ENCODE measurements at regions not wholly inside any gene's neighbourhood (a gene's known extent, or its start where the extent isn't known, plus 50 kb on each side); places are given as distances from the start of the nearest gene placed in this dataset.

DNA sequence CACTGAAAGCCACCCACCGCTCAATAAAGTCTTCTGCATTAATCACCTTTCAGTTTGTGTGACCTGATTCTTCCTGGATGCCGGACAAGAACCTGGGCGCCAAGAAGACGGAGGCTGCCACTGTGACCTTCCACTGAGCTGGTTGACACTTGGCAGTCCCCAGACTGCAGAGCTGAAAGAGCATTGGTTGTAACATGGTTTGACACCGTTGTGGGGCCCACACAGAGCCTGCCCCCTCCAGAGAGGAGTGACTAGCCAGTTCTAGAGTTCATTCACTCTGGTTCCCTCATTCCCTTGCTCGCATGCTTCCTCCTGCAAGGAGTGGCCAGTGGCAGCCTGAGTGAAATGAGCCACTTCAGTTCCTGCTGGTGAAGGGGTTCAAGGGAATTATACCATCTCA lies 86.2 kb upstream of the ANXA1 start:
- H3K9me3 ChIP-seq = no peaks in the 10 kb centered on the region
- H3K4me3 ChIP-seq = no peak overlapping the region
- no peak overlapping the region for H3K27ac ChIP-seq
- TF ChIP-seq, protein P1, sequence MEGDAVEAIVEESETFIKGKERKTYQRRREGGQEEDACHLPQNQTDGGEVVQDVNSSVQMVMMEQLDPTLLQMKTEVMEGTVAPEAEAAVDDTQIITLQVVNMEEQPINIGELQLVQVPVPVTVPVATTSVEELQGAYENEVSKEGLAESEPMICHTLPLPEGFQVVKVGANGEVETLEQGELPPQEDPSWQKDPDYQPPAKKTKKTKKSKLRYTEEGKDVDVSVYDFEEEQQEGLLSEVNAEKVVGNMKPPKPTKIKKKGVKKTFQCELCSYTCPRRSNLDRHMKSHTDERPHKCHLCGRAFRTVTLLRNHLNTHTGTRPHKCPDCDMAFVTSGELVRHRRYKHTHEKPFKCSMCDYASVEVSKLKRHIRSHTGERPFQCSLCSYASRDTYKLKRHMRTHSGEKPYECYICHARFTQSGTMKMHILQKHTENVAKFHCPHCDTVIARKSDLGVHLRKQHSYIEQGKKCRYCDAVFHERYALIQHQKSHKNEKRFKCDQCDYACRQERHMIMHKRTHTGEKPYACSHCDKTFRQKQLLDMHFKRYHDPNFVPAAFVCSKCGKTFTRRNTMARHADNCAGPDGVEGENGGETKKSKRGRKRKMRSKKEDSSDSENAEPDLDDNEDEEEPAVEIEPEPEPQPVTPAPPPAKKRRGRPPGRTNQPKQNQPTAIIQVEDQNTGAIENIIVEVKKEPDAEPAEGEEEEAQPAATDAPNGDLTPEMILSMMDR (IDR thresholded peaks at IDR 0.05) = no peak
- no peak for DNase-seq
- ATAC-seq = no peak
- no peaks in the 10 kb centered on the region for H3K27me3 ChIP-seq
- no peaks in the 10 kb centered on the region for H3K36me3 ChIP-seq
- intact Hi-C loops (cut with DNase I) = no loop called here
- H3K4me1 ChIP-seq = no peaks in the 10 kb centered on the region

DNA sequence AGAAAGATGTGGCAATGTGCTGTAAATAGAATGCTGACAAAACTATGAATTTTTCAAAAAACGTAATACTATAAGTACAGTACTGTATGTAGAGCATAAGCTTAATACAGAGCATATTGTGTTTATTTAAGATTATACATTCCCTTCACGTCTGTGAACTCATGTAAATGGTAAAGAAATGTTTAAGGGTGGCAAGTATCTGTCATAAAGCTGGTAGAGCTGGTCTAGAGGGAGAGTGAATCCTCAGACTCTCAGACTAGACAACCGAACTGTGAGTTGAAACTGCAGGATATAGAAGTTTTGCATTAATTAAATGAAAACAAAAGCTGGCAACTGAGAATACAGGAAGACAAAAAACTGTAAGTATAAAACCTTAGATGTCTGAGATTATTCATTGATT lies 87.3 kb upstream of the ANXA1 start:
- no peak for ATAC-seq

DNA sequence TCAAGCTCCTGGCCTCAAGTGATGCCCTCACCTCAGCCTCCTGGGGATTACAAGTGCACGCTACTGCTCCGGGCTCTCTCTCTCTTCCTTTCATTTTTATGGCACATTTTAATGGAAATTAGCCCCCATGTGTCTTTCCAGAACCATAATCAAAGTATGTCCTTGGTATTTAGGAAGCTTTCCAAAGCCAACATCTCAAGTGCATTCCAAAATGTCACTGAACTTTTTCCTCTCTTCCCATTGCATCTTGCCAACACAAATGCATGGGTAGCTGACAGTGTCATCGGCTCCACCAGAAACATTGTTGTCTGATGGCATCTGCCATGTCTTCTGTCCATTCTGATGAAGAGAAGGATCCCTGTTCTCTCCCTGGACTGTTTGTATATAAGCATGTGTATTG lies 90.5 kb upstream of the ANXA1 start:
- Histone ChIP-seq H3K4me1 (no peaks in the 10 kb centered on the region), H3K4me3 (no peak overlapping the region), H3K9me3 (no peaks in the 10 kb centered on the region), H3K27ac (no peak overlapping the region), H3K27me3 (no peaks in the 10 kb centered on the region), H3K36me3 (no peaks in the 10 kb centered on the region)
- DNase-seq = no peak
- intact Hi-C loops (cut with DNase I) = no loop called here
- TF ChIP-seq, protein P1 (IDR thresholded peaks at IDR 0.05) = no peak
- no peak for ATAC-seq

More for the DNA sequence above, 87.3 kb upstream of the ANXA1 start:
- Histone ChIP-seq H3K4me1 (no peaks in the 10 kb centered on the region), H3K9me3 (no peaks in the 10 kb centered on the region), H3K27me3 (no peaks in the 10 kb centered on the region), H3K27ac (no peak overlapping the region), H3K36me3 (no peaks in the 10 kb centered on the region), H3K4me3 (no peak overlapping the region)
- intact Hi-C loops (cut with DNase I) = no loop called here
- TF ChIP-seq, protein P1 (IDR thresholded peaks at IDR 0.05) = no peak
- DNase-seq = no peak

DNA sequence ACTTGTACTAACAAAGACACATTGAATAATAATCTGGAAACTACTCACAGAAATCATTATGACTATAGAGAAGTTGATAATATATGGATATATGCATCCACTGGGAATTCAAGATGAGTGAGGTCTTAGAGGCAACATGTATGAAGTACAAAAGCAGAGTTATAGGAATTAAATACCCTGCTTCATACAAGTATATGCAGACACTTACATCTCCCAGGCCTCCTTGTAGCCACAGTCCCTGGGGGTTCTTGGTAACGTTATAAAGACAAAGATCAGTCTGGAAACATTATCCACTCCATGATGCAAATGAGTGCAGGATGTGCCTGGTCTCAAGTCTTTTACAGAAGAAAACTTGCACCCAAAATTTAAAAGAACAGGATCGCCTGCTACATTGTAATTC lies 92.4 kb upstream of the ANXA1 start:
- Histone ChIP-seq H3K36me3 (no peaks in the 10 kb centered on the region), H3K27me3 (no peaks in the 10 kb centered on the region), H3K27ac (no peak overlapping the region), H3K4me1 (no peaks in the 10 kb centered on the region), H3K4me3 (no peak overlapping the region), H3K9me3 (no peaks in the 10 kb centered on the region)
- DNase-seq (no peak), ATAC-seq (no peak)
- TF ChIP-seq, protein P1 (IDR thresholded peaks at IDR 0.05) = no peak
- intact Hi-C loops (cut with DNase I) = no loop called here

DNA sequence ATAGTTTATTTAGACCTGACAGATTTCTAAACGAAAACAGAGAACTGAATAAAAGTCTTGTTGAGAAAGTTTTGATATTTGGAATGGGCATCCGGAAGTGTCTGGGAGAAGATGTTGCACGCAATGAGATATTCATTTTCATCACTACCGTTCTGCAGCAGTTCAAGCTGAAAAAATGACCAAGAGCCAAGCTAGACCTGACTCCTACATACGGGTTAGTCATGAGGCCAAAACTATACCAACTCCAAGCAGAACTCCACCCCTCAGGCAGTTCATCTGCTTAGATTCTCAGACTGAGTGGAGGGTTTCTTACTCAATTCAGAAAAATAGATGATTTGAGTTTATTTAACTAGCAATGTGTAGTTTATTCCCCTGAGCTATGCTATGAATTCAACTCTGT lies 95.4 kb upstream of the ANXA1 start:
- no peaks in the 10 kb centered on the region for H3K27me3 ChIP-seq
- DNase-seq = no peak
- H3K4me3 ChIP-seq = no peak overlapping the region
- no peak overlapping the region for H3K27ac ChIP-seq
- intact Hi-C loops (cut with DNase I) = no loop called here
- TF ChIP-seq, protein P1 (IDR thresholded peaks at IDR 0.05) = no peak
- ATAC-seq = no peak
- H3K4me1 ChIP-seq = no peaks in the 10 kb centered on the region
- H3K36me3 ChIP-seq = no peaks in the 10 kb centered on the region
- H3K9me3 ChIP-seq = no peaks in the 10 kb centered on the region

DNA sequence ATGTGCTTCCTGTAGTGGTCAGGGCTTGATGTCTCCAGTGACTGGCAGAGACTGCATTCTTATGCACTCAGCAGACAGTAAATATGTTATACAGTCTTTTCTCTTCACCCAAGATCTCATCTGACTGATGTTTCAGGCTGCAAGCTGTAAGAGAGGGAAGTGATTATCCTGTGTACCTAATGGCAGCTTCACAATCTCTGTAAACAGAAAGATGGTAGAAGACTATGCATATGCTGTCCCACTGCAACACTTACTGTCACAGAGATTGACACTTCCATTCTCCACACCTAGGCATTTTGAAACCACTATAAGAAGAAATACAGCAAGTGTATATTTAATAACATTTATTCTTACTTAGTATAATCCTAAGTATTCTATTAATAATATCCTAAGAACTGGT lies 97.6 kb upstream of the ANXA1 start:
- no peak overlapping the region for H3K4me3 ChIP-seq
- H3K9me3 ChIP-seq = no peaks in the 10 kb centered on the region
- no peak for DNase-seq
- intact Hi-C loops (cut with DNase I) = no loop called here
- TF ChIP-seq, protein P1 (IDR thresholded peaks at IDR 0.05) = no peak
- ATAC-seq = no peak
- no peak overlapping the region for H3K27ac ChIP-seq
- no peaks in the 10 kb centered on the region for H3K36me3 ChIP-seq
- H3K4me1 ChIP-seq = no peaks in the 10 kb centered on the region
- no peaks in the 10 kb centered on the region for H3K27me3 ChIP-seq

Measured in upper lobe of right lung (tissue), 1 donor.